HFF-Myc (cell line): ENCODE measurements at regions not wholly inside any gene's neighbourhood (a gene's known extent, or its start where the extent isn't known, plus 50 kb on each side); places are given as distances from the start of the nearest gene placed in this dataset.

Experiments used
- DNase-seq: peaks from one replicate; pipeline ENCODE4 v3.0.0-alpha.2; 2011; ENCODE audit warnings: low read depth; ENCODE audit errors: extremely low read depth
- H3K4me3 ChIP-seq: replicated peaks from 2 replicates; pipeline ENCODE4 v1.5.1; 2011; ENCODE audit warnings: low read depth, mild to moderate bottlenecking, control low read depth, low read length
- TF ChIP-seq, protein P1 (sequence below): IDR thresholded peaks from 2 replicates; pipeline ENCODE4 v1.5.1; 2012; ENCODE audit warnings: mild to moderate bottlenecking, low read depth, low read length, control low read depth; ENCODE audit errors: missing control alignments

DNA sequence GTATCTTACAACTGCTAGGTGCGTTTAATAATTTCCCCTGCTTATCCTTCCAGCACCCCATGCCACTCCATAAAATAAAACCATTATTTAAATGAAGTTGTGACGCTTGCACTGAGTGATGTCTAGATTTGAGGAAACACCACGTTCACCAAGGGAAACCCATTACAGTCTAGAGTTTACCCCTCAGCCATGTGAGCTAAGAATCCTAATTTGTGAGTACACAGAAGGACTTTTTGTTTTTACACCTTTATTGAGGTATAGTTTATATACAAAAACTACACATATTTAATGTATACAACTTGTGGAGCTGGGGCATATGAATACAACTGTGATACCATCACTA lies 326.8 kb downstream of the RAPGEF2 start:
- H3K4me3 ChIP-seq: no peak overlapping the region
- no peak for DNase-seq
- TF ChIP-seq, protein P1, sequence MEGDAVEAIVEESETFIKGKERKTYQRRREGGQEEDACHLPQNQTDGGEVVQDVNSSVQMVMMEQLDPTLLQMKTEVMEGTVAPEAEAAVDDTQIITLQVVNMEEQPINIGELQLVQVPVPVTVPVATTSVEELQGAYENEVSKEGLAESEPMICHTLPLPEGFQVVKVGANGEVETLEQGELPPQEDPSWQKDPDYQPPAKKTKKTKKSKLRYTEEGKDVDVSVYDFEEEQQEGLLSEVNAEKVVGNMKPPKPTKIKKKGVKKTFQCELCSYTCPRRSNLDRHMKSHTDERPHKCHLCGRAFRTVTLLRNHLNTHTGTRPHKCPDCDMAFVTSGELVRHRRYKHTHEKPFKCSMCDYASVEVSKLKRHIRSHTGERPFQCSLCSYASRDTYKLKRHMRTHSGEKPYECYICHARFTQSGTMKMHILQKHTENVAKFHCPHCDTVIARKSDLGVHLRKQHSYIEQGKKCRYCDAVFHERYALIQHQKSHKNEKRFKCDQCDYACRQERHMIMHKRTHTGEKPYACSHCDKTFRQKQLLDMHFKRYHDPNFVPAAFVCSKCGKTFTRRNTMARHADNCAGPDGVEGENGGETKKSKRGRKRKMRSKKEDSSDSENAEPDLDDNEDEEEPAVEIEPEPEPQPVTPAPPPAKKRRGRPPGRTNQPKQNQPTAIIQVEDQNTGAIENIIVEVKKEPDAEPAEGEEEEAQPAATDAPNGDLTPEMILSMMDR: no peak

- DNase-seq: no peak
- H3K4me3 ChIP-seq: no peak overlapping the region
- TF ChIP-seq, protein P1: no peak
Observed at GRCh38 chr4:159430896-159431295, 328.0 kb downstream of the RAPGEF2 start.

DNA sequence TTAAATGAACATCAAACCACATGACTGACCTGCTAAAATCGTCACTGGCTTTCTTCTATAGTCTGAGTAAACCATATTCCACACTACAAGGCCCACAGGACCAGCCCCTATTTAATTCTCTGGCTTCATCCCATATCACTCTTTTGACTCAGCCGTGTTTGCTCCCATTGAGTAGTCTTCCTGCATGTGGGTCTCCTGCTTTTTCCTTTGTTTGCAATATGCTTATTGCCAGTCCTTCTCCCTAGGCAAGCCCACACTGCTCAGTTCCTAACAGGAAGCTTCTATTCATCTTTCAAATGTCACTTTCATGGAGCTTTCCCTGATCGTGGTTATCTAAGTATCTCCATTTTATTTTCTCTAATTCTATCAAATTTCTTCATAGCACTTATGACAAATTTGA lies 329.6 kb downstream of the RAPGEF2 start:
- DNase-seq: no peak
- TF ChIP-seq, protein P1: no peak
- H3K4me3 ChIP-seq: no peak overlapping the region

DNA sequence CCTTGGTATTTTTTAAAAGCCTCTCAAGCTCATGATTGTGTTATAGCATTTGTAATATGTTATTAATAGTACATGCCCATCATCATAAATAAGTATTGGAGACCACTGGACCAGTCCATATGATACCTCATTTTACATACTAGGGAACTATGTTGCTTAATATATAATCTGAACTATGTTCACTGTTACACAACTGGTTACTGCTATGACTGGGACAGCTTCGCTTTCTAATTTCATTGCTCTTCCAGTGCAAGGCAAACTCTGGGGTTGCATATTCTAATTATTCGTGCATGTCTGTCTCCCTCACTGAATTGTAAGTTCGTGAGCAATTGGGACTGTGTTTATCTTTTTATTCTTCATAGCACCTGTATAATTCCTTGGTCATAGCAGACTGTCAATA lies 330.5 kb downstream of the RAPGEF2 start:
- TF ChIP-seq, protein P1: no peak
- H3K4me3 ChIP-seq: no peak overlapping the region
- DNase-seq: no peak

DNA sequence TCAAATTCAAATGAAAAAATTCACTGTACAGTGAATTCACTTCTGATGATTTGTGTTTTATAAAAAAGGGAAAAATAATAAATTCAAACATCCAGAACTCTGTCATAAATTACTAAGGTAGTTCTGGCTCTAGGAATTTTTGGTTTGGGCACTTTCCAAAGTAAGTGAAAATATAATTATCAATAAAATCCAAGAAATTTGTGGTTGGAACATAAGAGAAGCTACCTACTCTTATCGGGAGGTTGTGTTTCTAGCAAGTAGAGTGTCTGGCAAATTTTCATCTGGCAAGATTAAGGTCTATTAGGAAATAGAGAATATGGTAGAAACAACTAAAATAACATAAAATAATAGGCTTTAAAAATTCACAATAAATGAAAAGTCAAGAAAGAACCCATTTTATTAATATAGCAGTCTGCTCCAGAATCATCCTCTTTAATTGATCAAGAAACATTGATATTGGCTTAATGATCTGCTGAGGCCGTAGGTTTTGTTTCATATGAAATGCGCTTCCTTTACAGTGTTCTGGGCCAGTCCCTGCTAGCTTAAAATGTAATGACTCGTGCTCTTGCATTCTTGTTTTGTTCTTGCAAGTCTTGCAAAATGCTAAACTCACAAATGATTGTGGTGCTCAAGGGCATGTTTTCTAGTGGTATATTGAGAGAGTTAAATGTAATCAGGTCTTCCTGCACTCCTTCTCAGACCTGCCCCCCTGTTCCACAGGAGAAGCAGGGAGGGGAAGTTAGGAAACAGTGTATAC lies 331.4 kb downstream of the RAPGEF2 start:
- H3K4me3 ChIP-seq: no peak overlapping the region
- TF ChIP-seq, protein P1: no peak
- no peak for DNase-seq

GRCh38 chr4:159434871-159435241 lies 332.0 kb downstream of the RAPGEF2 start:
- TF ChIP-seq, protein P1: no peak
- DNase-seq: no peak
- no peak overlapping the region for H3K4me3 ChIP-seq

- H3K4me3 ChIP-seq: no peak overlapping the region
- no peak for DNase-seq
- TF ChIP-seq, protein P1: no peak
Observed at GRCh38 chr4:159435561-159436023, 332.7 kb downstream of the RAPGEF2 start.
